BLaER1 treated with 17β-estradiol and CSF1 and Interleukin-3, amounts not matched to agents 10 nM and 100 nM (cell line): ENCODE measurements at regions not wholly inside any gene's neighbourhood (a gene's known extent, or its start where the extent isn't known, plus 50 kb on each side); places are given as distances from the start of the nearest gene placed in this dataset.
"Not testable (repeated sequence)": the region's sequence is repeated elsewhere in the genome, so short reads cannot be mapped to it uniquely, and the experiment has no call there.

Source experiments
- H3K27ac ChIP-seq, 11 experiments: shearing (Covaris generic); formaldehyde crosslinking; 2 replicates each; pipeline ENCODE4 v1.8.1; 2022
- H3K27me3 ChIP-seq, 11 experiments: shearing (Covaris generic); formaldehyde crosslinking; 2 replicates each; pipeline ENCODE4 v1.8.1; 2022
- H3K36me3 ChIP-seq, 11 experiments: shearing (Covaris generic); formaldehyde crosslinking; 2 replicates each; pipeline ENCODE4 v1.8.1; 2022
- H3K4me1 ChIP-seq, 10 experiments: shearing (Covaris generic); formaldehyde crosslinking; 2 replicates each; pipeline ENCODE4 v1.8.1; 2022
- H3K4me2 ChIP-seq, 11 experiments: shearing (Covaris generic); formaldehyde crosslinking; 2 replicates each; pipeline ENCODE4 v1.8.1; 2022
- H3K4me3 ChIP-seq, 10 experiments: shearing (Covaris generic); formaldehyde crosslinking; 2 replicates each; pipeline ENCODE4 v1.8.1; 2022
- H3K9ac ChIP-seq, 11 experiments: shearing (Covaris generic); formaldehyde crosslinking; 2 replicates each; pipeline ENCODE4 v1.8.1; 2022
- H3K9me3 ChIP-seq, 11 experiments: shearing (Covaris generic); formaldehyde crosslinking; replicated peaks in 1 of 11; 2 replicates each; pipeline ENCODE4 v1.8.1; 2022
- H4K20me1 ChIP-seq, 11 experiments: shearing (Covaris generic); formaldehyde crosslinking; 2 replicates each; pipeline ENCODE4 v1.8.1; 2022
- Cebpa-rat ChIP-seq, 11 experiments: shearing (Covaris generic); IDR thresholded peaks; 2 replicates each; pipeline ENCODE4 v1.8.1; 2022

GRCh38 chrX:8003147-8003883, 76.1 kb upstream of the PNPLA4 start:
- Histone ChIP-seq H3K4me3 (no peak overlapping the region), H3K4me2 (no peak overlapping the region), H3K4me1 (no peaks in the 10 kb centered on the region), H3K27ac (no peak overlapping the region), H3K9ac (no peak overlapping the region), H3K36me3 (no peaks in the 10 kb centered on the region), H3K9me3 (peaks cover 0 to 19% (median 5%) of the 10 kb centered on the region in 11 experiments; a peak in 7 of 22 replicates), H4K20me1 (no peaks in the 10 kb centered on the region), H3K27me3 (no peaks in the 10 kb centered on the region)
- no peak for TF ChIP-seq Cebpa-rat (IDR thresholded peaks at IDR 0.05)

GRCh38 chrX:7996851-7997250, 69.6 kb upstream of the PNPLA4 start:
- TF ChIP-seq Cebpa-rat (IDR thresholded peaks at IDR 0.05) = no peak
- Histone ChIP-seq H3K9me3 (peaks cover 0 to 19% (median 0%) of the 10 kb centered on the region in 11 experiments; a peak in 7 of 22 replicates), H3K4me3 (no peak overlapping the region), H3K9ac (no peak overlapping the region), H3K36me3 (no peaks in the 10 kb centered on the region), H4K20me1 (no peaks in the 10 kb centered on the region), H3K4me1 (no peaks in the 10 kb centered on the region), H3K27me3 (no peaks in the 10 kb centered on the region), H3K4me2 (no peak overlapping the region), H3K27ac (no peak overlapping the region)

GRCh38 chrX:7996414-7996813, 69.2 kb upstream of the PNPLA4 start:
- no peaks in the 10 kb centered on the region for H4K20me1 ChIP-seq
- H3K4me2 ChIP-seq = no peak overlapping the region
- H3K4me3 ChIP-seq = no peak overlapping the region
- H3K4me1 ChIP-seq = no peaks in the 10 kb centered on the region
- H3K9me3 ChIP-seq = peaks cover 0 to 19% (median 0%) of the 10 kb centered on the region in 11 experiments; a peak in 7 of 22 replicates
- H3K27me3 ChIP-seq = no peaks in the 10 kb centered on the region
- no peak for TF ChIP-seq Cebpa-rat (IDR thresholded peaks at IDR 0.05)
- no peaks in the 10 kb centered on the region for H3K36me3 ChIP-seq
- H3K27ac ChIP-seq = no peak overlapping the region
- no peak overlapping the region for H3K9ac ChIP-seq

GRCh38 chrX:7993873-7994272, 66.7 kb upstream of the PNPLA4 start:
- Histone ChIP-seq H3K27me3 (no peaks in the 10 kb centered on the region), H3K9me3 (peaks cover 0 to 6% (median 0%) of the 10 kb centered on the region in 11 experiments; a peak in 7 of 22 replicates), H3K4me2 (no peak overlapping the region), H3K4me3 (no peak overlapping the region), H4K20me1 (no peaks in the 10 kb centered on the region), H3K4me1 (no peaks in the 10 kb centered on the region), H3K36me3 (no peaks in the 10 kb centered on the region), H3K27ac (no peak overlapping the region), H3K9ac (no peak overlapping the region)
- no peak for TF ChIP-seq Cebpa-rat (IDR thresholded peaks at IDR 0.05)

- peak overlapping the region in 9 of 11 experiments; percentile 20 to 76 (median 60); a peak in 17 of 22 replicates for H3K27ac ChIP-seq
- peak overlapping the region; percentile 12 to 60 (median 37); a peak in 20 of 22 replicates for H3K4me2 ChIP-seq
Observed at GRCh38 chrX:7988013-7988759, 61.0 kb upstream of the PNPLA4 start.

GRCh38 chrX:7987160-7988012, 60.2 kb upstream of the PNPLA4 start:
- H3K36me3 ChIP-seq = no peaks in the 10 kb centered on the region
- H4K20me1 ChIP-seq = no peaks in the 10 kb centered on the region
- no peaks in the 10 kb centered on the region for H3K9me3 ChIP-seq
- peaks cover 6 to 16% (median 12%) of the 10 kb centered on the region in 10 experiments; a peak in 18 of 20 replicates for H3K4me1 ChIP-seq
- TF ChIP-seq Cebpa-rat (IDR thresholded peaks at IDR 0.05) = no peak
- no peaks in the 10 kb centered on the region for H3K27me3 ChIP-seq
- no peak overlapping the region for H3K4me3 ChIP-seq
- H3K9ac ChIP-seq = peak overlapping the region in 1 of 11 experiments; percentile 3; a peak in 2 of 22 replicates
- peak overlapping the region; percentile 12 to 60 (median 37); a peak in 21 of 22 replicates for H3K4me2 ChIP-seq
- H3K27ac ChIP-seq = peak overlapping the region in 9 of 11 experiments; percentile 20 to 76 (median 60); a peak in 17 of 22 replicates

More at GRCh38 chrX:7988013-7988759, 61.0 kb upstream of the PNPLA4 start:
- Histone ChIP-seq H3K4me1 (peaks cover 6 to 16% (median 12%) of the 10 kb centered on the region in 10 experiments; a peak in 18 of 20 replicates), H3K9ac (peak overlapping the region in 1 of 11 experiments; percentile 3; a peak in 2 of 22 replicates)
- not testable (repeated sequence) for H4K20me1 ChIP-seq, H3K36me3 ChIP-seq, H3K9me3 ChIP-seq, H3K27me3 ChIP-seq, H3K4me3 ChIP-seq

GRCh38 chrX:7986738-7987137, 59.5 kb upstream of the PNPLA4 start:
- H3K9ac ChIP-seq, H3K4me3 ChIP-seq, H4K20me1 ChIP-seq, H3K9me3 ChIP-seq, H3K36me3 ChIP-seq, H3K27me3 ChIP-seq, H3K4me2 ChIP-seq: not testable (repeated sequence)
- peak overlapping the region in 3 of 11 experiments; percentile 43 to 76 (median 64); a peak in 4 of 22 replicates for H3K27ac ChIP-seq
- H3K4me1 ChIP-seq = peaks cover 6 to 16% (median 12%) of the 10 kb centered on the region in 10 experiments; a peak in 18 of 20 replicates

- Histone ChIP-seq H3K27ac (no peak overlapping the region), H3K4me1 (peaks cover 6 to 16% (median 12%) of the 10 kb centered on the region in 10 experiments; a peak in 18 of 20 replicates), H3K4me3 (no peak overlapping the region), H3K27me3 (no peaks in the 10 kb centered on the region), H3K9me3 (no peaks in the 10 kb centered on the region), H3K9ac (no peak overlapping the region), H3K4me2 (no peak overlapping the region), H3K36me3 (no peaks in the 10 kb centered on the region), H4K20me1 (no peaks in the 10 kb centered on the region)
- TF ChIP-seq Cebpa-rat (IDR thresholded peaks at IDR 0.05) = no peak
Observed at GRCh38 chrX:7985568-7985967, 58.4 kb upstream of the PNPLA4 start.

- H3K36me3 ChIP-seq = no peaks in the 10 kb centered on the region
- H3K9ac ChIP-seq = no peak overlapping the region
- H3K4me2 ChIP-seq = no peak overlapping the region
- H3K27ac ChIP-seq = no peak overlapping the region
- H3K9me3 ChIP-seq = no peaks in the 10 kb centered on the region
- H4K20me1 ChIP-seq = no peaks in the 10 kb centered on the region
- no peak overlapping the region for H3K4me3 ChIP-seq
- H3K27me3 ChIP-seq = no peaks in the 10 kb centered on the region
- no peak for TF ChIP-seq Cebpa-rat (IDR thresholded peaks at IDR 0.05)
- H3K4me1 ChIP-seq = peaks cover 6 to 16% (median 12%) of the 10 kb centered on the region in 10 experiments; a peak in 18 of 20 replicates
Observed at GRCh38 chrX:7983581-7983980, 56.4 kb upstream of the PNPLA4 start.
